A549 (cell line): ENCODE measurements at regions not wholly inside any gene's neighbourhood (a gene's known extent, or its start where the extent isn't known, plus 50 kb on each side); places are given as distances from the start of the nearest gene placed in this dataset.

Experiments
- ATAC-seq, 2 experiments: fragments of 200-7000 bp in 1 of 2; fragments of >200 bp in 1 of 2; cut with Nextera tagmentation in 1 of 2; cut with Tn5 transposase in 1 of 2; 3 replicates each; pipeline versions ENCODE4 v1.8.0 to v1.9.1; 2018 to 2020; ENCODE audit warnings: mild to moderate bottlenecking in 1 of 2, moderate library complexity in 1 of 2
- CTCF ChIA-PET: fragments of 300-600 bp; sonication (Branson Sonifier 250); formaldehyde crosslinking; extraction: SDS; loops from one replicate; lab custom pipeline; 2021; ENCODE audit warnings: antibody characterized with exemption, inconsistent platforms; lab: Yijun Ruan, JAX
- POLR2A ChIA-PET: fragments of 350-600 bp; formaldehyde crosslinking; extraction: SDS; loops from one replicate; lab custom pipeline; 2021; ENCODE audit warnings: antibody characterized with exemption, inconsistent platforms; lab: Yijun Ruan, JAX
- DNase-seq, 2 experiments: peaks; one replicate each; pipeline versions ENCODE4 v3.0.0 to v3.0.0-alpha.2; 2011 to 2016; ENCODE audit warnings: low read depth in 1 of 2, low spot score in 1 of 2
- FAIRE-seq: peaks from 2 replicates; lab custom pipeline; 2011; peaks lifted over from hg19 to GRCh38; lab: Jason Lieb, UNC
- H3K27ac ChIP-seq, 2 experiments: fragments of >200 bp; sonication (Bioruptor Twin); formaldehyde crosslinking; 3 replicates each; pipeline ENCODE4 v1.5.1; 2016 to 2017
- H3K4me1 ChIP-seq: fragments of >200 bp; sonication (Bioruptor Twin); formaldehyde crosslinking; 3 replicates; pipeline ENCODE4 v1.6.1; 2016
- H3K4me2 ChIP-seq: fragments of >200 bp; sonication (Bioruptor Twin); formaldehyde crosslinking; 3 replicates; pipeline ENCODE4 v1.6.1; 2016
- H3K4me3 ChIP-seq: fragments of >200 bp; sonication (Bioruptor Twin); formaldehyde crosslinking; 3 replicates; pipeline ENCODE4 v1.5.1; 2016
- H3K9me3 ChIP-seq: fragments of >200 bp; sonication (Bioruptor Twin); formaldehyde crosslinking; 3 replicates; pipeline ENCODE4 v1.6.1; 2016
- CHD2 ChIP-seq: fragments of 150-350 bp; IDR thresholded peaks from 2 replicates; pipeline ENCODE4 v1.6.1; 2014; ENCODE audit warnings: low read length; ENCODE audit not compliant: partially characterized antibody
- CHD4 ChIP-seq: fragments of 200-600 bp; sonication (generic); IDR thresholded peaks from 2 replicates; pipeline ENCODE4 v1.6.1; 2016; ENCODE audit warnings: antibody characterized with exemption, mild to moderate bottlenecking, borderline replicate concordance
- EHF ChIP-seq: fragments of 250-450 bp; sonication (Bioruptor Pico); IDR thresholded peaks from 2 replicates; pipeline ENCODE4 v1.5.0; 2020; ENCODE audit warnings: mild to moderate bottlenecking
- FOSB ChIP-seq: fragments of 250-450 bp; sonication (Bioruptor Pico); IDR thresholded peaks from 2 replicates; pipeline ENCODE4 v1.5.0; 2020; ENCODE audit warnings: mild to moderate bottlenecking, moderate library complexity
- FOSL2 ChIP-seq, 2 experiments: fragments of 450-650 bp in 1 of 2; fragments of >200 bp in 1 of 2; sonication (Bioruptor Twin) in 1 of 2; formaldehyde crosslinking; IDR thresholded peaks; 2 replicates each; pipeline versions ENCODE4 v1.5.0 to v1.6.1; 2016 to 2020; ENCODE audit warnings: mild to moderate bottlenecking in 1 of 2, moderate library complexity in 1 of 2
- HEYL ChIP-seq: fragments of 250-450 bp; sonication (Bioruptor Pico); IDR thresholded peaks from 2 replicates; pipeline ENCODE4 v1.8.0; 2021; ENCODE audit warnings: mild to moderate bottlenecking, moderate library complexity
- HOXA7 ChIP-seq: fragments of 250-450 bp; sonication (Bioruptor Pico); IDR thresholded peaks from 2 replicates; pipeline ENCODE4 v1.5.0; 2020; ENCODE audit warnings: mild to moderate bottlenecking, moderate library complexity
- JUN ChIP-seq, 2 experiments: fragments of >200 bp; sonication (Bioruptor Twin); formaldehyde crosslinking; IDR thresholded peaks; 2 replicates in 1 of 2; 3 replicates in 1 of 2; pipeline ENCODE4 v1.6.1; 2016 to 2017
- KDM5A ChIP-seq: fragments of 200-600 bp; sonication (generic); IDR thresholded peaks from 2 replicates; pipeline ENCODE4 v1.6.1; 2016; ENCODE audit warnings: antibody characterized with exemption, mild to moderate bottlenecking
- MAZ ChIP-seq: fragments of 150-350 bp; IDR thresholded peaks from 2 replicates; pipeline ENCODE4 v1.6.1; 2014; ENCODE audit warnings: antibody characterized with exemption, low read depth, low read length, borderline replicate concordance
- MYC ChIP-seq: IDR thresholded peaks from 2 replicates; pipeline ENCODE4 v1.6.1; 2012; ENCODE audit warnings: mild to moderate bottlenecking, inconsistent platforms, low read length, improper control_type of control experiment, borderline replicate concordance
- NPAS2 ChIP-seq: fragments of 250-450 bp; sonication (Bioruptor Pico); IDR thresholded peaks from 2 replicates; pipeline ENCODE4 v1.8.0; 2022; ENCODE audit warnings: mild to moderate bottlenecking, moderate library complexity, borderline replicate concordance
- RAD21 ChIP-seq, 2 experiments: fragments of >200 bp in 1 of 2; sonication (Bioruptor Twin) in 1 of 2; formaldehyde crosslinking in 1 of 2; IDR thresholded peaks in 1 of 2; conservative IDR thresholded peaks in 1 of 2; 2 replicates in 1 of 2; 3 replicates in 1 of 2; pipeline ENCODE4 v1.6.1; 2012 to 2018; ENCODE audit warnings: inconsistent platforms in 1 of 2
- RARB ChIP-seq: fragments of 250-450 bp; sonication (Bioruptor Pico); IDR thresholded peaks from 2 replicates; pipeline ENCODE4 v1.8.0; 2021; ENCODE audit warnings: mild to moderate bottlenecking, moderate library complexity
- RNF2 ChIP-seq: fragments of 200-600 bp; sonication (generic); IDR thresholded peaks from 2 replicates; pipeline ENCODE4 v1.6.1; 2016; ENCODE audit warnings: low read depth, mild to moderate bottlenecking, antibody characterized with exemption, moderate library complexity, borderline replicate concordance
- TP53 ChIP-seq: fragments of 250-450 bp; sonication (Bioruptor Pico); IDR thresholded peaks from 2 replicates; pipeline ENCODE4 v1.5.0; 2021; ENCODE audit warnings: mild to moderate bottlenecking, moderate library complexity
- ZNF302 ChIP-seq: fragments of 250-450 bp; sonication (Bioruptor Pico); IDR thresholded peaks from 2 replicates; pipeline ENCODE4 v1.9.0; 2021; ENCODE audit warnings: inconsistent platforms, mild to moderate bottlenecking, moderate library complexity
- ZSCAN20 ChIP-seq: fragments of 250-450 bp; sonication (Bioruptor Pico); IDR thresholded peaks from 2 replicates; pipeline ENCODE4 v1.8.0; 2022; ENCODE audit warnings: mild to moderate bottlenecking, moderate library complexity
- WGBS: methylation state at CpG from one replicate; pipeline ENCODE4 v1.1.6; 2017; ENCODE audit errors: missing lambda C conversion rate; 5-methylcytosine and 5-hydroxymethylcytosine counted together
- TF ChIP-seq, protein P1 (sequence below): IDR thresholded peaks from 2 replicates; pipeline ENCODE4 v1.6.1; 2012
- TF ChIP-seq, protein P2 (sequence below): fragments of 250-450 bp; sonication (Bioruptor Pico); IDR thresholded peaks from 2 replicates; pipeline ENCODE4 v1.5.0; 2020; ENCODE audit warnings: low read depth, mild to moderate bottlenecking, moderate library complexity
- TF ChIP-seq, protein P3 (sequence below): fragments of 150-350 bp; IDR thresholded peaks from 2 replicates; pipeline ENCODE4 v1.6.1; 2014; ENCODE audit warnings: low read depth, mild to moderate bottlenecking, low read length
- TF ChIP-seq, protein P4 (sequence below): IDR thresholded peaks from 2 replicates; pipeline ENCODE4 v1.6.1; 2012; ENCODE audit warnings: low read depth, borderline replicate concordance
- TF ChIP-seq, protein P5 (sequence below): fragments of >200 bp; sonication (Bioruptor Twin); formaldehyde crosslinking; IDR thresholded peaks from 2 replicates; pipeline ENCODE4 v1.6.1; 2016

DNA sequence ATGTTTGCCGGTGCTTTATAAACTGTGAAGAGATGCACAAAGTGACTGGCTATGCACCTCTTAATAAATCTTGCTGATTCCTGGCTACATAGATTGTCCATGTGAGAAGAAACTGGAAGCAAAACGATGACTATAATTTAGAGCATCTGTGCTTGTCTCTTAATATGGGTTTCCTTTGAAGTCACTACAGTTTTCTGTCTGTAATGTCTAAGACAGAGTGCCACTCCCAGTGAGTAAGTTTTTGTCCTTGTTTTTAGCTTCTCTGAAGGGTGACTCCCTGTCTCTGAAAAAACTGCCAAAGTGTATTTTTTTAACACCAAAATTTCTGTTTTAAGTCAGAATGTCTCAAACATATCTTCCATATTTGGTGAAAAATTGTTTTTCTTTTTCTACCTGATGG, 175.1 kb downstream of the FASLG start:
- FAIRE-seq (no peak), DNase-seq (no peak), ATAC-seq (no peak)
- no peak overlapping the region for H3K27ac ChIP-seq
- H3K4me3 ChIP-seq: no peak overlapping the region
- ChIA-PET POLR2A (no interaction called here), CTCF (interaction anchor here (0.7 to 1.2 kb wide), 2 partner anchors 368 to 369 kb away, joined by 3 read pairs; no protein-coding TSS in a partner anchor)
- H3K4me1 ChIP-seq: peaks cover 6% of the 10 kb centered on the region; the same call in 2 of the 3 replicates
- TF ChIP-seq ZSCAN20 (CRISPR knock-in tag): no peak
- TF ChIP-seq, protein P1, sequence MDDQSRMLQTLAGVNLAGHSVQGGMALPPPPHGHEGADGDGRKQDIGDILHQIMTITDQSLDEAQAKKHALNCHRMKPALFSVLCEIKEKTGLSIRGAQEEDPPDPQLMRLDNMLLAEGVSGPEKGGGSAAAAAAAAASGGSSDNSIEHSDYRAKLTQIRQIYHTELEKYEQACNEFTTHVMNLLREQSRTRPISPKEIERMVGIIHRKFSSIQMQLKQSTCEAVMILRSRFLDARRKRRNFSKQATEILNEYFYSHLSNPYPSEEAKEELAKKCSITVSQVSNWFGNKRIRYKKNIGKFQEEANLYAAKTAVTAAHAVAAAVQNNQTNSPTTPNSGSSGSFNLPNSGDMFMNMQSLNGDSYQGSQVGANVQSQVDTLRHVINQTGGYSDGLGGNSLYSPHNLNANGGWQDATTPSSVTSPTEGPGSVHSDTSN: no peak
- no peak for TF ChIP-seq KDM5A
- TF ChIP-seq RNF2: no peak
- no peak for TF ChIP-seq HEYL (CRISPR knock-in tag)
- TF ChIP-seq, protein P2, sequence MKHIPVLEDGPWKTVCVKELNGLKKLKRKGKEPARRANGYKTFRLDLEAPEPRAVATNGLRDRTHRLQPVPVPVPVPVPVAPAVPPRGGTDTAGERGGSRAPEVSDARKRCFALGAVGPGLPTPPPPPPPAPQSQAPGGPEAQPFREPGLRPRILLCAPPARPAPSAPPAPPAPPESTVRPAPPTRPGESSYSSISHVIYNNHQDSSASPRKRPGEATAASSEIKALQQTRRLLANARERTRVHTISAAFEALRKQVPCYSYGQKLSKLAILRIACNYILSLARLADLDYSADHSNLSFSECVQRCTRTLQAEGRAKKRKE (CRISPR knock-in tag): no peak
- TF ChIP-seq CHD4: no peak
- no peak for TF ChIP-seq JUN (IDR thresholded peaks at IDR 0.05)
- H3K4me2 ChIP-seq: no peak overlapping the region
- WGBS: 76% methylated on average over 2 of the region's 2 CpGs
- H3K9me3 ChIP-seq: no peaks in the 10 kb centered on the region

DNA sequence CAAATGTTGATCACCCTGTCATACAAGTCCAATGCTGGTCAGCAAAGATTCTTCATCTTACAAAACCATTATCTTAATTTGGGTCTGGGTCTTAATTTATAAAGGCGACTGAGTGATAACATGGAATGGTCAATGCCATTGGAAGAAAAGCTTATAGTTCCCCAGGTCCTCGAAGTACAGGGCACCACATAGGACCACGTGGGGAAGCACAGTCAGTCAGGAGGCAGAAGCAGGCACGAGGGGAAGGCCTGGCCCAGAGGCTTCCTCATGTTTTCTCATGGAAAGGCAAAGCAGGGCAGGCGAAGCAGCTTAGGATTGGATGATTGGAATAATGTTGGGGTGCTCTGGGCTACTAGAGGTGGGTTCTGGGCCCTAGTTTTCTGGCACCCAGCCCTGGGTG, 175.7 kb downstream of the FASLG start:
- FAIRE-seq (no peak), DNase-seq (no peak), ATAC-seq (no peak)
- 52% methylated on average over 5 of the region's 5 CpGs for WGBS
- H3K27ac ChIP-seq: no peak overlapping the region
- no peaks in the 10 kb centered on the region for H3K9me3 ChIP-seq
- POLR2A ChIA-PET: no interaction called here
- CTCF ChIA-PET: interaction anchor here (0.7 to 1.4 kb wide), 3 partner anchors 8 to 368 kb away, joined by 3 to 9 read pairs (median 3); no protein-coding TSS in a partner anchor
- no peak overlapping the region for H3K4me3 ChIP-seq
- TF ChIP-seq HOXA7 (CRISPR knock-in tag): no peak
- TF ChIP-seq, protein P3, sequence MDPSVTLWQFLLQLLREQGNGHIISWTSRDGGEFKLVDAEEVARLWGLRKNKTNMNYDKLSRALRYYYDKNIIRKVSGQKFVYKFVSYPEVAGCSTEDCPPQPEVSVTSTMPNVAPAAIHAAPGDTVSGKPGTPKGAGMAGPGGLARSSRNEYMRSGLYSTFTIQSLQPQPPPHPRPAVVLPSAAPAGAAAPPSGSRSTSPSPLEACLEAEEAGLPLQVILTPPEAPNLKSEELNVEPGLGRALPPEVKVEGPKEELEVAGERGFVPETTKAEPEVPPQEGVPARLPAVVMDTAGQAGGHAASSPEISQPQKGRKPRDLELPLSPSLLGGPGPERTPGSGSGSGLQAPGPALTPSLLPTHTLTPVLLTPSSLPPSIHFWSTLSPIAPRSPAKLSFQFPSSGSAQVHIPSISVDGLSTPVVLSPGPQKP: no peak
- TF ChIP-seq FOSL2 (IDR thresholded peaks at IDR 0.05): no peak
- TF ChIP-seq FOSL2 (CRISPR knock-in tag; IDR thresholded peaks at IDR 0.05): no peak
- no peak for TF ChIP-seq EHF (CRISPR knock-in tag)
- TF ChIP-seq MYC: no peak
- TF ChIP-seq FOSB: no peak
- no peak for TF ChIP-seq MAZ
- TF ChIP-seq RARB (CRISPR knock-in tag): no peak
- TF ChIP-seq, protein P4, sequence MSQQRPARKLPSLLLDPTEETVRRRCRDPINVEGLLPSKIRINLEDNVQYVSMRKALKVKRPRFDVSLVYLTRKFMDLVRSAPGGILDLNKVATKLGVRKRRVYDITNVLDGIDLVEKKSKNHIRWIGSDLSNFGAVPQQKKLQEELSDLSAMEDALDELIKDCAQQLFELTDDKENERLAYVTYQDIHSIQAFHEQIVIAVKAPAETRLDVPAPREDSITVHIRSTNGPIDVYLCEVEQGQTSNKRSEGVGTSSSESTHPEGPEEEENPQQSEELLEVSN: no peak
- no peak for TF ChIP-seq NPAS2 (CRISPR knock-in tag)
- TF ChIP-seq, protein P5, sequence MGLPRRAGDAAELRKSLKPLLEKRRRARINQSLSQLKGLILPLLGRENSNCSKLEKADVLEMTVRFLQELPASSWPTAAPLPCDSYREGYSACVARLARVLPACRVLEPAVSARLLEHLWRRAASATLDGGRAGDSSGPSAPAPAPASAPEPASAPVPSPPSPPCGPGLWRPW: no peak
- TF ChIP-seq CHD4: no peak
- no peak for TF ChIP-seq CHD2
- no peak for TF ChIP-seq RAD21 (conservative IDR thresholded peaks at IDR 0.05 in 1 of 2, IDR thresholded peaks at IDR 0.05 in 1 of 2)
- TF ChIP-seq JUN (IDR thresholded peaks at IDR 0.05): no peak
- TF ChIP-seq ZNF302 (CRISPR knock-in tag): no peak
- TF ChIP-seq, protein P1: no peak
- TF ChIP-seq TP53 (CRISPR knock-in tag): no peak
- H3K4me1 ChIP-seq: peaks cover 6% of the 10 kb centered on the region; the same call in 2 of the 3 replicates
- no peak overlapping the region for H3K4me2 ChIP-seq
